ENCODE measurements at regions not wholly inside any gene's neighbourhood (a gene's known extent, or its start where the extent isn't known, plus 50 kb on each side); places are given as distances from the start of the nearest gene placed in this dataset.

- no peak overlapping the region for H3K4me2 ChIP-seq (ENCODE audit: low read length)
- H3K9ac ChIP-seq (ENCODE audit: low read length) = no peak overlapping the region
- H3F3A ChIP-seq (ENCODE audit: insufficient read depth, low read length, poor library complexity, severe bottlenecking) = no peaks in the 10 kb centered on the region
- H3K9me2 ChIP-seq (ENCODE audit: insufficient read depth, low read length) = no peaks in the 10 kb centered on the region
- H3K27ac ChIP-seq (ENCODE audit: low read length) = no peak overlapping the region
- no peaks in the 10 kb centered on the region for H4K20me1 ChIP-seq (ENCODE audit: insufficient read depth)
- no peak overlapping the region for H3K4me3 ChIP-seq (ENCODE audit: low read length)
- H3K9me3 ChIP-seq (ENCODE audit: low read length) = no peaks in the 10 kb centered on the region
- no peak overlapping the region for H2AFZ ChIP-seq (ENCODE audit: low read depth, low read length)
- H3K36me3 ChIP-seq (ENCODE audit: insufficient read depth, low read length) = no peaks in the 10 kb centered on the region
- H3K27me3 ChIP-seq (ENCODE audit: insufficient read depth, low read depth, low read length) = no peaks in the 10 kb centered on the region
- H3K79me2 ChIP-seq (replicated peaks; ENCODE audit: insufficient read depth, low read length) = no peaks in the 10 kb centered on the region
- TF ChIP-seq, protein P1, sequence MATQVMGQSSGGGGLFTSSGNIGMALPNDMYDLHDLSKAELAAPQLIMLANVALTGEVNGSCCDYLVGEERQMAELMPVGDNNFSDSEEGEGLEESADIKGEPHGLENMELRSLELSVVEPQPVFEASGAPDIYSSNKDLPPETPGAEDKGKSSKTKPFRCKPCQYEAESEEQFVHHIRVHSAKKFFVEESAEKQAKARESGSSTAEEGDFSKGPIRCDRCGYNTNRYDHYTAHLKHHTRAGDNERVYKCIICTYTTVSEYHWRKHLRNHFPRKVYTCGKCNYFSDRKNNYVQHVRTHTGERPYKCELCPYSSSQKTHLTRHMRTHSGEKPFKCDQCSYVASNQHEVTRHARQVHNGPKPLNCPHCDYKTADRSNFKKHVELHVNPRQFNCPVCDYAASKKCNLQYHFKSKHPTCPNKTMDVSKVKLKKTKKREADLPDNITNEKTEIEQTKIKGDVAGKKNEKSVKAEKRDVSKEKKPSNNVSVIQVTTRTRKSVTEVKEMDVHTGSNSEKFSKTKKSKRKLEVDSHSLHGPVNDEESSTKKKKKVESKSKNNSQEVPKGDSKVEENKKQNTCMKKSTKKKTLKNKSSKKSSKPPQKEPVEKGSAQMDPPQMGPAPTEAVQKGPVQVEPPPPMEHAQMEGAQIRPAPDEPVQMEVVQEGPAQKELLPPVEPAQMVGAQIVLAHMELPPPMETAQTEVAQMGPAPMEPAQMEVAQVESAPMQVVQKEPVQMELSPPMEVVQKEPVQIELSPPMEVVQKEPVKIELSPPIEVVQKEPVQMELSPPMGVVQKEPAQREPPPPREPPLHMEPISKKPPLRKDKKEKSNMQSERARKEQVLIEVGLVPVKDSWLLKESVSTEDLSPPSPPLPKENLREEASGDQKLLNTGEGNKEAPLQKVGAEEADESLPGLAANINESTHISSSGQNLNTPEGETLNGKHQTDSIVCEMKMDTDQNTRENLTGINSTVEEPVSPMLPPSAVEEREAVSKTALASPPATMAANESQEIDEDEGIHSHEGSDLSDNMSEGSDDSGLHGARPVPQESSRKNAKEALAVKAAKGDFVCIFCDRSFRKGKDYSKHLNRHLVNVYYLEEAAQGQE (IDR thresholded peaks at IDR 0.05; ENCODE audit: borderline replicate concordance) = no peak
- TF ChIP-seq RAD21 (conservative IDR thresholded peaks at IDR 0.05) (no peak), MXI1 (conservative IDR thresholded peaks at IDR 0.05; ENCODE audit: poor library complexity, severe bottlenecking) (no peak), TAF1 (IDR thresholded peaks at IDR 0.05; ENCODE audit: low read depth) (no peak), SMC3 (conservative IDR thresholded peaks at IDR 0.05; ENCODE audit: poor library complexity) (no peak), EP300 (conservative IDR thresholded peaks at IDR 0.05; ENCODE audit: poor library complexity, severe bottlenecking) (no peak), EZH2 (IDR thresholded peaks at IDR 0.05; ENCODE audit: borderline replicate concordance, insufficient read depth, low read length, poor library complexity, severe bottlenecking) (no peak)
Observed at GRCh38 chr1:116847190-116847589, 62.5 kb upstream of the PTGFRN start.

DNA sequence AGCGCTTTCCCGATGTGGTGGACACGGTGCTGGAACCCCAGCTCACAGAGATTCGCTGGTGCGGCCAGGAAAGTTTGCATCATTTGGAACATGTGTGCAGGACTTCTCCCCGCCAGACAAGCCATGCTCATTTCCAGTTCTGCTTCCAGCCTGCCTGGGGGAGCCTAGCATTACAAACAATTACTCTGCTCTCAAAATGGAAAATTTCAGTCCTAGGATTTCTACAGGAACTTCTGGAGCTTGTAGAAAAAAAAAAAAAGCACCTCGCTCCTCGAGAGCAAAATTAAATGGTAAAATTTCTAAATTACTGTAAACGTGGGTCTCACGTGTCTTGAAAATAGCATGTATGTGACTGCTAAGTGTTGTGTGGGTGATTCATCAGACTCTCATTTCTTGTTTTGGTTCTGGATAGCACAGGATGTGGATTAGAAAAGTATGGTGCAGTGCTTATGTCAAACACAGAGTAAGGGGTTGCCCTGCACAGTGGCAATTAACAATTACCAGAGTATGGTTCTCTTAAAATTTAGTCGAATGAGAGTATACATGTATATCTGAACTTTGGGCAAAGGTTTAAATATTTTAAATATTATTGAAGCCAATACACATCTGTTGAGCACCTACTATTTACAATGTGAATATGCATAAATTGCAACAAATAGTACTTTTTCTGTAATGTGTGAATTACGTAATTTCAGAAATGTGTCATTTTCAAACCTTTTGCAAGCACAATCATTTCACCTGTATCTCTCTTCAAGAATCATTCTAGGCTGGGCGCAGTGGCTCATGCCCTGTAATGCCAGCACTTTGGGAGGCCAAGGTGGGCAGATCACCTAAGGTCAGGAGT, 61.8 kb upstream of the PTGFRN start:
- TF ChIP-seq EP300 (conservative IDR thresholded peaks at IDR 0.05; ENCODE audit: poor library complexity, severe bottlenecking) = no peak
- no peak for TF ChIP-seq MXI1 (conservative IDR thresholded peaks at IDR 0.05; ENCODE audit: poor library complexity, severe bottlenecking)
- TF ChIP-seq RAD21 (conservative IDR thresholded peaks at IDR 0.05) = no peak
- TF ChIP-seq TAF1 (IDR thresholded peaks at IDR 0.05; ENCODE audit: low read depth) = no peak
- no peak for TF ChIP-seq EZH2 (IDR thresholded peaks at IDR 0.05; ENCODE audit: borderline replicate concordance, insufficient read depth, low read length, poor library complexity, severe bottlenecking)
- TF ChIP-seq, protein P1 (IDR thresholded peaks at IDR 0.05; ENCODE audit: borderline replicate concordance) = no peak
- no peak for TF ChIP-seq POLR2AphosphoS5 (IDR thresholded peaks at IDR 0.05)
- no peak for TF ChIP-seq SMC3 (conservative IDR thresholded peaks at IDR 0.05; ENCODE audit: poor library complexity)
- no peak for TF ChIP-seq CTCF (IDR thresholded peaks at IDR 0.05; ENCODE audit: poor library complexity, severe bottlenecking)
- Histone ChIP-seq H3K4me3 (ENCODE audit: low read length) (no peak overlapping the region), H3K79me2 (replicated peaks; ENCODE audit: insufficient read depth, low read length) (no peaks in the 10 kb centered on the region), H3K4me2 (ENCODE audit: low read length) (no peak overlapping the region), H3F3A (ENCODE audit: insufficient read depth, low read length, poor library complexity, severe bottlenecking) (no peaks in the 10 kb centered on the region), H3K9me2 (ENCODE audit: insufficient read depth, low read length) (no peaks in the 10 kb centered on the region), H4K20me1 (ENCODE audit: insufficient read depth) (no peaks in the 10 kb centered on the region), H3K36me3 (ENCODE audit: insufficient read depth, low read length) (no peaks in the 10 kb centered on the region), H3K27ac (ENCODE audit: low read length) (no peak overlapping the region), H3K9ac (ENCODE audit: low read length) (no peak overlapping the region), H3K9me3 (ENCODE audit: low read length) (no peaks in the 10 kb centered on the region), H2AFZ (ENCODE audit: low read depth, low read length) (no peak overlapping the region), H3K27me3 (ENCODE audit: insufficient read depth, low read depth, low read length) (no peaks in the 10 kb centered on the region)

Data from neural cell (in vitro differentiated cells).